HepG2 (cell line): ENCODE measurements at regions not wholly inside any gene's neighbourhood (a gene's known extent, or its start where the extent isn't known, plus 50 kb on each side); places are given as distances from the start of the nearest gene placed in this dataset.

Experiments
- ATAC-seq: fragments of 200-7000 bp; cut with Tn5 transposase; 3 replicates; pipeline ENCODE4 v1.9.1; 2020; ENCODE audit warnings: mild to moderate bottlenecking, moderate library complexity
- BruUV-seq: library from RNA; stranded (reverse); fragments of 400-500 nt; replicated peaks from 2 replicates; lab custom pipeline; 2021; lab: Mats Ljungman, UMichigan
- CTCF ChIA-PET: fragments of 300-600 bp; formaldehyde crosslinking; extraction: SDS; loops from one replicate; lab custom pipeline; 2021; ENCODE audit warnings: low total read pairs, inconsistent platforms, low intra/inter-chr PET ratio; lab: Yijun Ruan, JAX
- POLR2A ChIA-PET: fragments of 350-600 bp; sonication (Branson Sonifier 250); formaldehyde crosslinking; loops from one replicate; lab custom pipeline; 2020; ENCODE audit warnings: antibody characterized with exemption, inconsistent platforms; lab: Yijun Ruan, JAX
- DNase-seq: peaks from one replicate; pipeline ENCODE4 v3.0.0-alpha.2; 2015; ENCODE audit warnings: low spot score
- FAIRE-seq: peaks from 3 replicates; lab custom pipeline; 2011; peaks lifted over from hg19 to GRCh38; lab: Jason Lieb, UNC
- H2AFZ ChIP-seq: one replicate; pipeline ENCODE4 v1.6.1; 2011; ENCODE audit warnings: low read length, inconsistent platforms
- H3K27ac ChIP-seq: fragments of 300-600 bp; 3 replicates; pipeline ENCODE4 v1.8.0; 2011; ENCODE audit warnings: mixed run types, mild to moderate bottlenecking, mixed read lengths, low read length, inconsistent platforms; ENCODE audit not compliant: insufficient read depth; ENCODE audit errors: extremely low read length
- H3K27me3 ChIP-seq, 2 experiments: fragments of 200-600 bp in 1 of 2; 2 replicates in 1 of 2; 3 replicates in 1 of 2; pipeline versions ENCODE4 v1.6.0 to v1.8.0; 2011; ENCODE audit warnings: low read length in 2 of 2, mild to moderate bottlenecking in 2 of 2, moderate library complexity in 2 of 2, inconsistent platforms in 1 of 2; ENCODE audit not compliant: insufficient read depth in 2 of 2, control insufficient read depth in 1 of 2
- H3K36me3 ChIP-seq, 2 experiments: fragments of 200-600 bp in 1 of 2; replicated peaks in 1 of 2; 2 replicates in 1 of 2; 3 replicates in 1 of 2; pipeline versions ENCODE4 v1.5.1 to v1.8.0; 2011; ENCODE audit warnings: low read length in 2 of 2, inconsistent platforms in 1 of 2; ENCODE audit not compliant: insufficient read depth in 2 of 2, control insufficient read depth in 1 of 2
- H3K4me1 ChIP-seq: 2 replicates; pipeline ENCODE4 v1.5.1; 2012; ENCODE audit warnings: low read length, inconsistent platforms; ENCODE audit not compliant: insufficient read depth
- H3K4me2 ChIP-seq: 2 replicates; pipeline ENCODE4 v1.6.0; 2011; ENCODE audit warnings: low read depth, low read length, inconsistent platforms
- H3K4me3 ChIP-seq, 3 experiments: fragments of 200-600 bp in 1 of 3; sonication (generic), shearing (Covaris generic) in 1 of 3; replicated peaks in 1 of 3; 2 replicates each; pipeline ENCODE4 v1.5.1; 2011 to 2016; ENCODE audit warnings: low read length in 3 of 3, inconsistent platforms in 2 of 3, low read depth in 2 of 3, mild to moderate bottlenecking in 2 of 3, control low read depth in 1 of 3, mixed read lengths in 1 of 3; ENCODE audit not compliant: insufficient read depth in 1 of 3
- H3K79me2 ChIP-seq: one replicate; pipeline ENCODE4 v1.6.1; 2011; ENCODE audit warnings: low read length, inconsistent platforms; ENCODE audit not compliant: insufficient read depth
- H3K9ac ChIP-seq: 2 replicates; pipeline ENCODE4 v1.6.0; 2011; ENCODE audit warnings: mild to moderate bottlenecking, low read depth, low read length, inconsistent platforms; ENCODE audit not compliant: insufficient read depth
- H3K9me3 ChIP-seq: 2 replicates; pipeline ENCODE4 v1.5.1; 2012; ENCODE audit warnings: mild to moderate bottlenecking, low read length
- H4K20me1 ChIP-seq: 2 replicates; pipeline ENCODE4 v1.6.0; 2011; ENCODE audit warnings: inconsistent platforms, mild to moderate bottlenecking, low read length, moderate library complexity; ENCODE audit not compliant: insufficient read depth
- BHLHE40 ChIP-seq: IDR thresholded peaks from 2 replicates; pipeline ENCODE4 v1.6.1; 2011; ENCODE audit warnings: low read length, improper control_type of control experiment
- CBX1 ChIP-seq: IDR thresholded peaks from one replicate; pipeline ENCODE4 v1.6.1; 2016; ENCODE audit warnings: antibody characterized with exemption, low read depth
- JUND ChIP-seq: sonication (generic); formaldehyde crosslinking; IDR thresholded peaks from 2 replicates; pipeline ENCODE4 v1.8.0; 2022; ENCODE audit warnings: mild to moderate bottlenecking, missing genetic modification reagents
- NPAS2 ChIP-seq: sonication (generic); formaldehyde crosslinking; IDR thresholded peaks from 2 replicates; pipeline ENCODE4 v1.8.0; 2022; ENCODE audit warnings: mild to moderate bottlenecking, missing genetic modification reagents, borderline replicate concordance
- PHF5A ChIP-seq: IDR thresholded peaks from one replicate; pipeline ENCODE4 v1.6.1; 2018; ENCODE audit warnings: low read depth, missing genetic modification reagents; ENCODE audit not compliant: unreplicated experiment
- SKI ChIP-seq: fragments of 450-650 bp; IDR thresholded peaks from one replicate; pipeline ENCODE4 v1.6.1; 2018; ENCODE audit warnings: mild to moderate bottlenecking; ENCODE audit not compliant: partially characterized antibody
- SMARCC2 ChIP-seq: fragments of 450-650 bp; IDR thresholded peaks from 2 replicates; pipeline ENCODE4 v1.6.1; 2017; ENCODE audit warnings: antibody characterized with exemption, mild to moderate bottlenecking
- SP1 ChIP-seq, 2 experiments: fragments of 450-650 bp in 1 of 2; sonication (generic) in 1 of 2; formaldehyde crosslinking in 1 of 2; IDR thresholded peaks; 2 replicates each; pipeline versions ENCODE4 v1.4.0 to v1.6.1; 2016 to 2020; ENCODE audit warnings: missing genetic modification reagents in 1 of 2
- ZBTB21 ChIP-seq: sonication (generic); formaldehyde crosslinking; IDR thresholded peaks from 2 replicates; pipeline ENCODE4 v1.4.0; 2020; ENCODE audit warnings: missing genetic modification reagents
- ZNF446 ChIP-seq: sonication (generic); formaldehyde crosslinking; IDR thresholded peaks from 2 replicates; pipeline ENCODE4 v1.5.0; 2020; ENCODE audit warnings: mild to moderate bottlenecking, missing genetic modification reagents
- ZNF549 ChIP-seq: sonication (generic); formaldehyde crosslinking; IDR thresholded peaks from 2 replicates; pipeline ENCODE4 v1.5.0; 2020; ENCODE audit warnings: missing genetic modification reagents
- ZNF652 ChIP-seq: IDR thresholded peaks from 2 replicates; pipeline ENCODE4 v1.6.1; 2016; ENCODE audit warnings: low read depth, borderline replicate concordance
- WGBS: methylation state at CpG from one replicate; pipeline ENCODE4 v1.1.6; 2017; ENCODE audit warnings: low lambda C conversion rate; 5-methylcytosine and 5-hydroxymethylcytosine counted together
- in situ Hi-C: cut with HindIII; loops from 2 replicates; pipeline ENCODE4 v1.10.0; 2017; ENCODE audit warnings: low pct_unique_long_range_greater_than_20kb; ENCODE audit not compliant: extremely low pct_ligation_motif_present
- intact Hi-C: fragments of 100-400 bp; cut with micrococcal nuclease; formaldehyde crosslinking; loops from one replicate; pipeline ENCODE4 v1.10.0; 2022; ENCODE audit not compliant: unreplicated experiment
- TF ChIP-seq, protein P1 (sequence below): sonication (generic); formaldehyde crosslinking; IDR thresholded peaks from 2 replicates; pipeline ENCODE4 v1.4.0; 2020; ENCODE audit warnings: missing genetic modification reagents, low read depth, mild to moderate bottlenecking, borderline replicate concordance
- TF ChIP-seq, protein P2 (sequence below): sonication (generic); formaldehyde crosslinking; IDR thresholded peaks from 2 replicates; pipeline ENCODE4 v1.4.0; 2020; ENCODE audit warnings: missing genetic modification reagents
- TF ChIP-seq, protein P3 (sequence below): sonication (generic); formaldehyde crosslinking; conservative IDR thresholded peaks from 2 replicates; pipeline ENCODE4 v1.4.0; 2020; ENCODE audit warnings: missing genetic modification reagents
- TF ChIP-seq, protein P4 (sequence below): sonication (generic); formaldehyde crosslinking; IDR thresholded peaks from 2 replicates; pipeline ENCODE4 v1.5.0; 2020; ENCODE audit warnings: missing genetic modification reagents

DNA sequence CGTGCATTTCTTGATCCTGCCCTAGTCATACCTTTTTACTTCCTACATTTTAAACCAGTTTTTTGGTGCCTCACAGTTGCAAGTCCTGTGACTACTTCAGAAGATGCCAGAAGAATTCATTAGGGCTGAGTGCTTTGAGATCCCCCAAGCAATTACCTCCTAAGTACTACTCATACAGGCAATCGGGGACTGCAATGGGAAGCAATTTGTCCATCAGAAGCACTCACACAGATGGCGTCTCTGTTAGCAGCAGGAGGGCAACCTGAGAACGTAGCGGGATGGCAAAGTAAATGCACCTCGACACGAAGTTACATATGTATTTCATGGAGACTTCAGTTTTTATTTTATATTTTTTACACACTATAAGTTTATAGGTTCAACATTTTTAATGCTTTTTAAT, 188.3 kb downstream of the CAPZA3 start:
- Histone ChIP-seq H3K4me2 (no peak overlapping the region), H3K36me3 (no peaks in the 10 kb centered on the region), H3K4me3 (no peak overlapping the region), H4K20me1 (no peaks in the 10 kb centered on the region), H3K4me1 (no peaks in the 10 kb centered on the region), H3K27me3 (no peaks in the 10 kb centered on the region; a peak in 1 of 5 replicates), H3K9me3 (no peaks in the 10 kb centered on the region), H3K9ac (no peak overlapping the region), H3K27ac (no peak overlapping the region), H3K79me2 (no peaks in the 10 kb centered on the region), H2AFZ (no peak overlapping the region)
- in situ Hi-C loops = no loop called here
- no TSS peak for BruUV-seq
- ATAC-seq (no peak), DNase-seq (no peak), FAIRE-seq (no peak)
- ChIA-PET CTCF (no interaction called here), POLR2A (no interaction called here)
- intact Hi-C loops = loop anchor here (10.0 kb wide), 1 partner anchor 199 kb away; the partner anchor contains the start of gene PLEKHA5
- TF ChIP-seq NPAS2 (no peak), SMARCC2 (no peak), SP1 (IDR thresholded peaks at IDR 0.05) (no peak), SP1 (CRISPR knock-in tag; IDR thresholded peaks at IDR 0.05) (no peak), ZBTB21 (no peak)
- TF ChIP-seq, protein P1, sequence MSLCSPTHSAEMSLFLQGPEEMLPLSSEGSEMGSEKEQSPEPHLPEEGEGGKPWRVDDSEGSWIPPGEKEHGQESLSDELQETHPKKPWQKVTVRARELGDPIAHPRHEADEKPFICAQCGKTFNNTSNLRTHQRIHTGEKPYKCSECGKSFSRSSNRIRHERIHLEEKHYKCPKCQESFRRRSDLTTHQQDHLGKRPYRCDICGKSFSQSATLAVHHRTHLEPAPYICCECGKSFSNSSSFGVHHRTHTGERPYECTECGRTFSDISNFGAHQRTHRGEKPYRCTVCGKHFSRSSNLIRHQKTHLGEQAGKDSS (CRISPR knock-in tag) = no peak
- 52% methylated on average over 7 of the region's 7 CpGs for WGBS

DNA sequence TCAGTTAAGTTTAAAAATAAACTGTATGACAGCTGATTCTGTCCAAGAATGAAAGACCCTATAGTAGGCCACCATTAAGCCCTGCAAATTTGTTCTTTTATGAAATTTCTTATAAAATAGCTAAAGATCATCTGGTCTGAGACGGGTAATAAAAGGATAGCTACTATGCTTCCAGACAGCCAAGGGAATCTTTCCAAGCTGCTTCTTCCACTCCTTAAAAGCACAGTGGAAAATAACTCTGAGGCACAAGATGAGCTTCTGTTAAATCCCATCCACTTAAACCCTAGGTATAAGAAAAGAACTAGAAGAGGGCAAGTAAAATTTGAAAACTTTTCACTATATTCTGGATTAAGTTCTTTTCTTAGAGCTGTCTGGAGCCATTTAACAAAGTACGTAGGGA, 194.3 kb downstream of the CAPZA3 start:
- FAIRE-seq (no peak), DNase-seq (no peak), ATAC-seq (no peak)
- H2AFZ ChIP-seq = no peak overlapping the region
- no peaks in the 10 kb centered on the region for H4K20me1 ChIP-seq
- H3K4me1 ChIP-seq = no peaks in the 10 kb centered on the region
- no peak overlapping the region for H3K4me2 ChIP-seq
- no peak overlapping the region for H3K9ac ChIP-seq
- H3K79me2 ChIP-seq = no peaks in the 10 kb centered on the region
- no TSS peak for BruUV-seq
- in situ Hi-C loops (no loop called here), intact Hi-C loops (no loop called here)
- no peak overlapping the region for H3K4me3 ChIP-seq
- no peaks in the 10 kb centered on the region for H3K9me3 ChIP-seq
- ChIA-PET CTCF (no interaction called here), POLR2A (no interaction called here)
- 46% methylated on average over 2 of the region's 2 CpGs for whole genome bisulfite sequencing
- no peaks in the 10 kb centered on the region for H3K36me3 ChIP-seq
- H3K27ac ChIP-seq = no peak overlapping the region
- H3K27me3 ChIP-seq = no peaks in the 10 kb centered on the region
- TF ChIP-seq, protein P2, sequence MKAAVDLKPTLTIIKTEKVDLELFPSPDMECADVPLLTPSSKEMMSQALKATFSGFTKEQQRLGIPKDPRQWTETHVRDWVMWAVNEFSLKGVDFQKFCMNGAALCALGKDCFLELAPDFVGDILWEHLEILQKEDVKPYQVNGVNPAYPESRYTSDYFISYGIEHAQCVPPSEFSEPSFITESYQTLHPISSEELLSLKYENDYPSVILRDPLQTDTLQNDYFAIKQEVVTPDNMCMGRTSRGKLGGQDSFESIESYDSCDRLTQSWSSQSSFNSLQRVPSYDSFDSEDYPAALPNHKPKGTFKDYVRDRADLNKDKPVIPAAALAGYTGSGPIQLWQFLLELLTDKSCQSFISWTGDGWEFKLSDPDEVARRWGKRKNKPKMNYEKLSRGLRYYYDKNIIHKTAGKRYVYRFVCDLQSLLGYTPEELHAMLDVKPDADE = no peak
- TF ChIP-seq BHLHE40 = no peak
- TF ChIP-seq, protein P3, sequence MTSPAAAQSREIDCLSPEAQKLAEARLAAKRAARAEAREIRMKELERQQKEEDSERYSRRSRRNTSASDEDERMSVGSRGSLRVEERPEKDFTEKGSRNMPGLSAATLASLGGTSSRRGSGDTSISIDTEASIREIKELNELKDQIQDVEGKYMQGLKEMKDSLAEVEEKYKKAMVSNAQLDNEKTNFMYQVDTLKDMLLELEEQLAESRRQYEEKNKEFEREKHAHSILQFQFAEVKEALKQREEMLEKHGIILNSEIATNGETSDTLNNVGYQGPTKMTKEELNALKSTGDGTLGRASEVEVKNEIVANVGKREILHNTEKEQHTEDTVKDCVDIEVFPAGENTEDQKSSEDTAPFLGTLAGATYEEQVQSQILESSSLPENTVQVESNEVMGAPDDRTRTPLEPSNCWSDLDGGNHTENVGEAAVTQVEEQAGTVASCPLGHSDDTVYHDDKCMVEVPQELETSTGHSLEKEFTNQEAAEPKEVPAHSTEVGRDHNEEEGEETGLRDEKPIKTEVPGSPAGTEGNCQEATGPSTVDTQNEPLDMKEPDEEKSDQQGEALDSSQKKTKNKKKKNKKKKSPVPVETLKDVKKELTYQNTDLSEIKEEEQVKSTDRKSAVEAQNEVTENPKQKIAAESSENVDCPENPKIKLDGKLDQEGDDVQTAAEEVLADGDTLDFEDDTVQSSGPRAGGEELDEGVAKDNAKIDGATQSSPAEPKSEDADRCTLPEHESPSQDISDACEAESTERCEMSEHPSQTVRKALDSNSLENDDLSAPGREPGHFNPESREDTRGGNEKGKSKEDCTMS (CRISPR knock-in tag) = no peak
- TF ChIP-seq ZNF549 (CRISPR knock-in tag) = no peak
- TF ChIP-seq ZNF446 (CRISPR knock-in tag) = no peak
- TF ChIP-seq ZNF652 = no peak
- no peak for TF ChIP-seq PHF5A (CRISPR knock-in tag)
- no peak for TF ChIP-seq JUND (CRISPR knock-in tag)
- TF ChIP-seq, protein P4, sequence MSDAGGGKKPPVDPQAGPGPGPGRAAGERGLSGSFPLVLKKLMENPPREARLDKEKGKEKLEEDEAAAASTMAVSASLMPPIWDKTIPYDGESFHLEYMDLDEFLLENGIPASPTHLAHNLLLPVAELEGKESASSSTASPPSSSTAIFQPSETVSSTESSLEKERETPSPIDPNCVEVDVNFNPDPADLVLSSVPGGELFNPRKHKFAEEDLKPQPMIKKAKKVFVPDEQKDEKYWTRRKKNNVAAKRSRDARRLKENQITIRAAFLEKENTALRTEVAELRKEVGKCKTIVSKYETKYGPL (CRISPR knock-in tag) = no peak
- TF ChIP-seq SKI = no peak
- no peak for TF ChIP-seq CBX1
